Heart left ventricle (tissue), 13 donors: ENCODE measurements at regions not wholly inside any gene's neighbourhood (a gene's known extent, or its start where the extent isn't known, plus 50 kb on each side); places are given as distances from the start of the nearest gene placed in this dataset.

Source experiments
- POLR2A ChIP-seq, 2 donors: fragments of 450-650 bp; IDR thresholded peaks; one replicate each; pipeline ENCODE4 v1.6.1; 2017; ENCODE audit warnings: antibody characterized with exemption in 2 of 2, mild to moderate bottlenecking in 2 of 2, moderate library complexity in 2 of 2
- TF ChIP-seq, protein P1 (sequence below), 12 donors: fragments of 200-600 bp; sonication (generic) in 4 of 12; IDR thresholded peaks; one replicate each; pipeline versions ENCODE4 v1.5.0 to v1.8.0; 2018 to 2022; ENCODE audit warnings: antibody characterized with exemption in 12 of 12, mild to moderate bottlenecking in 5 of 12
- donor health status: ischemic (EF 13 %, LVEDD 7.1; RV severe dilation, severe dysfunction).
- donor health status: DM: no; HTN: yes; CAD: no.
- donor health status: DM: no; HTN: no; CAD: no.
- donor health status: ischemic (EF 25% LVEDD 6.9; RV normal size, moderate dysfunction).
- donor health status: ischemic (EF 25% LVEDD 5.7; RV mildly dilated, moderate dysfunction).
- donor health status: ischemic (EF 35%, LVEDD 5.7; RV mildly dilated, moderate dysfunction).
- donor health status: nonischemic (EF 11% LVEDD 7.7; RV severe dilation, severe dysfunction).
- donor health status: DM: yes; HTN: yes; CAD: no.
- donor health status: PGD.
- donor health status: ischemic (EF 29% LVEDD 5.4; RV normal size, mild dysfunction).
- donor health status: nonischemic (EF 23%, LVEDD 6.1; RV moderate dilation, normal function).

GRCh38 chr1:101112051-101112780 lies 86.6 kb upstream of the DPH5 start:
- TF ChIP-seq, protein P1, sequence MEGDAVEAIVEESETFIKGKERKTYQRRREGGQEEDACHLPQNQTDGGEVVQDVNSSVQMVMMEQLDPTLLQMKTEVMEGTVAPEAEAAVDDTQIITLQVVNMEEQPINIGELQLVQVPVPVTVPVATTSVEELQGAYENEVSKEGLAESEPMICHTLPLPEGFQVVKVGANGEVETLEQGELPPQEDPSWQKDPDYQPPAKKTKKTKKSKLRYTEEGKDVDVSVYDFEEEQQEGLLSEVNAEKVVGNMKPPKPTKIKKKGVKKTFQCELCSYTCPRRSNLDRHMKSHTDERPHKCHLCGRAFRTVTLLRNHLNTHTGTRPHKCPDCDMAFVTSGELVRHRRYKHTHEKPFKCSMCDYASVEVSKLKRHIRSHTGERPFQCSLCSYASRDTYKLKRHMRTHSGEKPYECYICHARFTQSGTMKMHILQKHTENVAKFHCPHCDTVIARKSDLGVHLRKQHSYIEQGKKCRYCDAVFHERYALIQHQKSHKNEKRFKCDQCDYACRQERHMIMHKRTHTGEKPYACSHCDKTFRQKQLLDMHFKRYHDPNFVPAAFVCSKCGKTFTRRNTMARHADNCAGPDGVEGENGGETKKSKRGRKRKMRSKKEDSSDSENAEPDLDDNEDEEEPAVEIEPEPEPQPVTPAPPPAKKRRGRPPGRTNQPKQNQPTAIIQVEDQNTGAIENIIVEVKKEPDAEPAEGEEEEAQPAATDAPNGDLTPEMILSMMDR (IDR thresholded peaks at IDR 0.05): no peak
- no peak for TF ChIP-seq POLR2A (IDR thresholded peaks at IDR 0.05)
